GM12873 (cell line): ENCODE measurements at regions not wholly inside any gene's neighbourhood (a gene's known extent, or its start where the extent isn't known, plus 50 kb on each side); places are given as distances from the start of the nearest gene placed in this dataset.

Source experiments
- TF ChIP-seq, protein P1 (sequence below): IDR thresholded peaks from 2 replicates; pipeline ENCODE4 v1.5.1; 2012; ENCODE audit warnings: low read depth, mild to moderate bottlenecking, moderate library complexity, low read length, control low read depth; ENCODE audit not compliant: insufficient read depth; ENCODE audit errors: missing control alignments

DNA sequence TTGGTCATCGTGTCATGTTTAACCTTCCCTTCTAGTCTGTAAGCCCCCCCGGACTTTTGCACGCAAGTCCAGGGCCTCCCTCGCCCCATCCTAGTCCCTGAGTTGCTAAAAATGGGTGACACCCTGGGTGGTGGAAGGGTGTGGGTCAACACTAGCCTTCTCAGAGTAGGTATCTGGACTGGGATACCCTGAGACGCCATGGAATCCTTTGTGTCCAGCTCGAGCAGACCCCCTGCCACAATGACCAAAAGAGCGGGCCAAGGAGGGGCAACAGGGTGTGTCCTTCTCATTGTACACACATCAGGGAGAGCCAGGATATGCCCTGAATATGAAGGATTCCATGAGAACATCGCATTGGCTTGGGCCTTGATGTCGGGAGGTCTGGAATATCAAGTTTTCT, 67.5 kb upstream of the ATP12A start:
- TF ChIP-seq, protein P1, sequence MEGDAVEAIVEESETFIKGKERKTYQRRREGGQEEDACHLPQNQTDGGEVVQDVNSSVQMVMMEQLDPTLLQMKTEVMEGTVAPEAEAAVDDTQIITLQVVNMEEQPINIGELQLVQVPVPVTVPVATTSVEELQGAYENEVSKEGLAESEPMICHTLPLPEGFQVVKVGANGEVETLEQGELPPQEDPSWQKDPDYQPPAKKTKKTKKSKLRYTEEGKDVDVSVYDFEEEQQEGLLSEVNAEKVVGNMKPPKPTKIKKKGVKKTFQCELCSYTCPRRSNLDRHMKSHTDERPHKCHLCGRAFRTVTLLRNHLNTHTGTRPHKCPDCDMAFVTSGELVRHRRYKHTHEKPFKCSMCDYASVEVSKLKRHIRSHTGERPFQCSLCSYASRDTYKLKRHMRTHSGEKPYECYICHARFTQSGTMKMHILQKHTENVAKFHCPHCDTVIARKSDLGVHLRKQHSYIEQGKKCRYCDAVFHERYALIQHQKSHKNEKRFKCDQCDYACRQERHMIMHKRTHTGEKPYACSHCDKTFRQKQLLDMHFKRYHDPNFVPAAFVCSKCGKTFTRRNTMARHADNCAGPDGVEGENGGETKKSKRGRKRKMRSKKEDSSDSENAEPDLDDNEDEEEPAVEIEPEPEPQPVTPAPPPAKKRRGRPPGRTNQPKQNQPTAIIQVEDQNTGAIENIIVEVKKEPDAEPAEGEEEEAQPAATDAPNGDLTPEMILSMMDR: no peak

DNA sequence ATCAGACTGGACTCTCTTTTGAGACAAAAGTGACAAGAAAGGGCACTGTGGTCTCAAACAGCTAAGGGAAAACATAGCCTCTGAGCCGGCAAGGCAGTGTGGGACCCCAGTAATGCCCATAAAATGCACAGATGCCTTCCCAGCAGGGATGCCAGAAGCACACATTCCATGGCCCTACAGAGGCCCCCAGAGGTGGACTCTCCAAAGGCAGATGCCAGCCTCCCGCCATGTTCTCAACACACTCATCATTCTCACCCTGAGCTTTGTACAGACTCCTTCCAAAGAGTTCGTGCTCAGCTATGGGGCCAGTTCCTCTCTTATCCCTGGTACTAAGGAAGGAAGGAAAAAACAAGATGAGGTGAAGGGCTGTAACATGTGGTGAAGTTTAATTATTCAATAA, 67.1 kb upstream of the ATP12A start:
- TF ChIP-seq, protein P1: no peak

DNA sequence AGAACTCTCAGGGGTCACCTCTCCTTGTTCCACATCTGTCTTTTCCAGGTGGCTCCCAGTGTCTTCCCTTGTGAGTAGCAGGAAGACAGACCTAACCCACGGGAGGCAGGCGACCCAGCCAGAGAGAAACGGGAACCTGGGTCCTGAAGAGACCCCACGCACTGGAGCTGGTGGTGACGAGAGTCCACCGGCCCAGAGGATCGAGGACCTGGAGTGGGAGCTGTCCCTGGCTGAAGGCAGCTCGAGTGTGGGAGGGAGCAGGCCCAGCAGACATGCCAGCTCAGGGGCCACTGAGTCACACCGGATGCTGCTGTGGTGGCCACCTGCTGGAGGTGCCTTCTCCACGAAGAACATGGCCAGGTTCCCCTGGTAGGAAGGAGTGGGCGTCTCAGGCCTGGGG, 66.5 kb upstream of the ATP12A start:
- TF ChIP-seq, protein P1: no peak

DNA sequence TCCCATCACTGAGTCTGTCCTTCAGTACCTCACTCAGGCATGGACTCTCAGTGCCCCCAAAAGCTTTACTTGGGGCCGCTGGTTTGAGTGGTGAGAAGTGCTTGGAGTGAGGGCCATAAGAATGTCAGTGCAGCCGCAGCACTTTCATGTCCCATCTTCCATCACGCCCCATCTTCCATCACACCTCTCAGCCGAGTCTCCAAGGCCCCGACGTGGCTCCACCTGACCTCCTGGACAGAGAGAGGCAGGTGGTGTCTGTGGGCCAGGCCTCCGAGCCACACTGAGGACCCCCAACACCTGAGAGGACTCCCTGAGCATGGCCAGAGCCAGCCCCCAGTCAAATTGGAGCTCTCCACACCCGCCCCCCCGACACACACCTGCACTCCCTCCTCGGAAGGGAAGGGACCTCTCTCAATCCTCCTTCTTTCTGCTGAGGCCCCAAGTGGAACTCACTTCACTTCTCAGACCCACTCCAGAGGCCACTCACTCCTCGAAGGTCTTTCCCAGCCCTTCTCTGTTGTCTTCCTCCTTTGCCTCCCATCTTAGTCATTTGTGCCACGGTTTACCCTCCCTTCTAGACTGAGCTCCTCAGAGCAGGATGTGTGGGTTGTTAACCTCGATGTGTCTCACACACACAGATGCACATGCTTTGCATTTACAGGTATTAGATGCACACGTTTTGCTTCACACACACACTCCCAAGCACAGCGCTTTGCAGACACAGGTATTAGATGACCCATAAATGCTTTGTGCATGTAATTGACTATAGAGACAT, 65.7 kb upstream of the ATP12A start:
- TF ChIP-seq, protein P1: no peak

DNA sequence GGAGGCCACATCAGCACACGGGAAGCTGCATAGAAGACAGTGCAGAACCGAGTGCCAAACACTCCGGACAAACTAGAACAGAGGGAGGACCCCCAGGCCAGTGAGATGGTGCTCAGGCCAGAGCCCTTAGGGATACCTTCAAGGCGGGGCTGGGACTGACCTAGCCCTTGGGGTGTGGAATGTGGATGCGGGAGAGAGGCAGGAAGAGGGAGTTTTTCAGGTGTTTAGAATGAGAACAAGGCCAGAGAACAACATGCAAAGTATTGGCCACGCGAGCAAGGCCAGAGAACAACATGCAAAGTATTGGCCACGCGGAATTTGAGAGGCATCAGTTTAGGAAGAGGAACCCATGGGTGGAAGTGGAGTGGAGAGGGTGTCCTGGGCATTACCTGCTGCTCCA, 65.1 kb upstream of the ATP12A start:
- TF ChIP-seq, protein P1: no peak

DNA sequence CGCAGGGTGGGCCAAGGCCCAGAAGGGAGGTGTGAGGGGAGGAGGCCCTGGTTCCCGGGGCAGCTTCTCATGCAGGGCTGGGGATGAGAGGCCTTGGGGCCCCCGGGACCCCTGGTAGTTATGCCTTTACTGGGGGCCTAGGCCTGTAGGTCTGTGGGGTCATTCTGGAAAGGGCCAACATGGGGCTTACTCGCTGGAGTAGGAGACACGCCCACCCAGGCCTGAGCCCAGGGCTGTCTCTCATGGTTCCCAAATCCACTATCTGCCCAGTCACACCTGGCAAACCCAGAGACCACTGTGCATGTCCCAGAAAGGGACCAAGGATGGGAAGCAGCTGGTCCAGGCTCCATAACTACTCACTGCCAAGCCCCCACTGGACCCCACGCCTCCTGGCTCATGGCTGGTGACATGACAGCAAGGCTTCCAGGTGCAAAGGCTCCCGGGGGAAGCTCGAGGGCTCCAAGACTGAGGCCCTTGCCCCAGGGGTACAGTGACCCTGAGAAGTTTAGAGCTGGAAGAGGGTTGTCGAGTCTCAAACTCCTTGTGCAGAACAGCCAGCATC, 64.2 kb upstream of the ATP12A start:
- TF ChIP-seq, protein P1: no peak

DNA sequence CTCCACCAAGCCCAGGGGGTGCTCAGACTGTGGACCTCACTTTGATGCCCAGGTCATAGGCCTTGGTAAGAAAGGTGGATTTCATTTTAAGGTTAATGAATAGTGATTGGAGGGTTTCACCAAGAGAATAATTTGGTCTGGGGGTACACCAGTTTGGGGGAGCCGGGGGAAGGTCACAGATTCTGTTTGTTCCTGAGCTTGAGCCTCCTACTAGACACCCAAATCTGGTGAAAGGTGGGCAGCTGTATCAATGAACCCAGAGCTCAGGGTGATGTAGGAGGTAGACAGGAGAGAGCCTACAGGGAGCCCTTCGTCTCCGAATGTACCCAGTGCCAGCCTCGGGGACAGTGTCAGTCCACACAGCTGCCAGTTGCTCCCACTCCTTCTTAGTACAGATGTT, 63.7 kb upstream of the ATP12A start:
- TF ChIP-seq, protein P1: no peak
